ENCODE measurements at regions not wholly inside any gene's neighbourhood (a gene's known extent, or its start where the extent isn't known, plus 50 kb on each side); places are given as distances from the start of the nearest gene placed in this dataset.

DNA sequence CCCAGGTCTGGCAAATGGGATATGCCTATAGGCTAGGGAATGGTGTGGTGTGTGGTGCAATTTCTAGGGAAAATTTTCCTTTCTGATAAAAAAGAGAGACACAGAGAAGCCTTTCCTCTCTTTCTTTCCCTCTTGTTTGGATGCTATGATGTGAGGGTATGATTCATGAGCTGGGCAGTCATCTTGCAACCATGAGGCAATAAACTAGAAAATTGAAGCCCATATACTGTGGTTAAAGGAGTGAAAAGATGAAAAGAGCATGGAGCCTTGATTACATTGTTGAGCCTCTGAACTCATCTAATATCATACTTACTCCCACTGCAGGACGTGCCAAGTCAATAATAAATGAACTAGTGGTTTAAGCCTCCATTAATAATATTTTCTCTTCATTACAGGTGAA lies 215.6 kb downstream of the HAUS1 start:
- TF ChIP-seq, protein P1, sequence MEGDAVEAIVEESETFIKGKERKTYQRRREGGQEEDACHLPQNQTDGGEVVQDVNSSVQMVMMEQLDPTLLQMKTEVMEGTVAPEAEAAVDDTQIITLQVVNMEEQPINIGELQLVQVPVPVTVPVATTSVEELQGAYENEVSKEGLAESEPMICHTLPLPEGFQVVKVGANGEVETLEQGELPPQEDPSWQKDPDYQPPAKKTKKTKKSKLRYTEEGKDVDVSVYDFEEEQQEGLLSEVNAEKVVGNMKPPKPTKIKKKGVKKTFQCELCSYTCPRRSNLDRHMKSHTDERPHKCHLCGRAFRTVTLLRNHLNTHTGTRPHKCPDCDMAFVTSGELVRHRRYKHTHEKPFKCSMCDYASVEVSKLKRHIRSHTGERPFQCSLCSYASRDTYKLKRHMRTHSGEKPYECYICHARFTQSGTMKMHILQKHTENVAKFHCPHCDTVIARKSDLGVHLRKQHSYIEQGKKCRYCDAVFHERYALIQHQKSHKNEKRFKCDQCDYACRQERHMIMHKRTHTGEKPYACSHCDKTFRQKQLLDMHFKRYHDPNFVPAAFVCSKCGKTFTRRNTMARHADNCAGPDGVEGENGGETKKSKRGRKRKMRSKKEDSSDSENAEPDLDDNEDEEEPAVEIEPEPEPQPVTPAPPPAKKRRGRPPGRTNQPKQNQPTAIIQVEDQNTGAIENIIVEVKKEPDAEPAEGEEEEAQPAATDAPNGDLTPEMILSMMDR (IDR thresholded peaks at IDR 0.05; ENCODE audit: low read depth, low read length, poor library complexity, severe bottlenecking), result no peak
- no peak for TF ChIP-seq EZH2phosphoT487 (IDR thresholded peaks at IDR 0.05; ENCODE audit: borderline replicate concordance, low read length)

Measured in DOHH2 (cell line).